B cell (primary cell): ENCODE measurements at regions not wholly inside any gene's neighbourhood (a gene's known extent, or its start where the extent isn't known, plus 50 kb on each side); places are given as distances from the start of the nearest gene placed in this dataset.

Experiments
- CTCF ChIP-seq: fragments of 200-600 bp; IDR thresholded peaks from one replicate; pipeline ENCODE4 v1.8.0; 2022; ENCODE audit warnings: antibody characterized with exemption, mild to moderate bottlenecking
- EZH2 ChIP-seq: IDR thresholded peaks from 2 replicates; pipeline ENCODE4 v1.6.1; 2012; ENCODE audit warnings: borderline replicate concordance, low read depth, mild to moderate bottlenecking, moderate library complexity, low read length; ENCODE audit not compliant: insufficient read depth, poor library complexity, severe bottlenecking

DNA sequence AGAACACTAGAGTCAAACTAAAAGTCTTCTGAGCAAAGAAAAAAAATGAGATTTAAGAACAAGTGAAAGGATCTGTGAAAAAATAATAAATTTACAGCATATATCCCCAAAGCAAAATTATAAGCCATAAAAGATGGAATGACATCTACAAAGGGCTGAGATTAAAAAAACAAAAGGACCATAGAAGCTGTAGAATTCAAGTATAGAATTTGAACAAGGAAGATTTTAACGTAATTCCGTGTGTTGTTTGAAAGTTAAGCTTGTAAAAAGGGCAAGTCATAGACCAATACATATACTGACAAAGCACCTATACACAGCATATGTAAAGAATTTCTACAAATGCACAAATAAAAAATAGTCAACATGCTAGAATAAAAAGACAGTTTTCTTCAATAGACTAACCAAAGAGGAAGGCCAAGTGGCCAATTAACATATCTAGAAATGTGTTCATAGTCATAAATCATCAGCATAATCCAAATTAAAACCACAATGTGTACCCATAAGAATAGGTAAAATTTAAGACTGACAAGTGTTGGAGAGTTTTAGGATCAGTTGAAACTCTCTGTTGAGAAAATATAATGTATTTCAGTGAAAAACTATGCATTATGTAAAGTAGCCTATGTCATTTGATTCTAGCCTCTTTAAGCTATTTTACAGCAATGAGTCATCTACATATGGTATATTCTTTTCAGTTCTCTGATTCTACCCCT is 674.9 kb downstream of the OLFM4 start:
- TF ChIP-seq CTCF (no peak), EZH2 (no peak)
